NB4 (cell line): ENCODE measurements at regions not wholly inside any gene's neighbourhood (a gene's known extent, or its start where the extent isn't known, plus 50 kb on each side); places are given as distances from the start of the nearest gene placed in this dataset.

ENCODE experiments used
- MAX ChIP-seq: IDR thresholded peaks from 2 replicates; pipeline ENCODE4 v1.6.1; 2011; ENCODE audit warnings: low read depth, low read length
- POLR2A ChIP-seq: IDR thresholded peaks from 2 replicates; pipeline ENCODE4 v1.6.1; 2011; ENCODE audit warnings: mild to moderate bottlenecking; ENCODE audit not compliant: insufficient read length; ENCODE audit errors: extremely low read depth
- TF ChIP-seq, protein P1 (sequence below): IDR thresholded peaks from one replicate; pipeline ENCODE4 v1.5.1; 2012; ENCODE audit warnings: low read depth, low read length

GRCh38 chr2:67570611-67571010, 173.5 kb downstream of the ETAA1 start:
- TF ChIP-seq, protein P1, sequence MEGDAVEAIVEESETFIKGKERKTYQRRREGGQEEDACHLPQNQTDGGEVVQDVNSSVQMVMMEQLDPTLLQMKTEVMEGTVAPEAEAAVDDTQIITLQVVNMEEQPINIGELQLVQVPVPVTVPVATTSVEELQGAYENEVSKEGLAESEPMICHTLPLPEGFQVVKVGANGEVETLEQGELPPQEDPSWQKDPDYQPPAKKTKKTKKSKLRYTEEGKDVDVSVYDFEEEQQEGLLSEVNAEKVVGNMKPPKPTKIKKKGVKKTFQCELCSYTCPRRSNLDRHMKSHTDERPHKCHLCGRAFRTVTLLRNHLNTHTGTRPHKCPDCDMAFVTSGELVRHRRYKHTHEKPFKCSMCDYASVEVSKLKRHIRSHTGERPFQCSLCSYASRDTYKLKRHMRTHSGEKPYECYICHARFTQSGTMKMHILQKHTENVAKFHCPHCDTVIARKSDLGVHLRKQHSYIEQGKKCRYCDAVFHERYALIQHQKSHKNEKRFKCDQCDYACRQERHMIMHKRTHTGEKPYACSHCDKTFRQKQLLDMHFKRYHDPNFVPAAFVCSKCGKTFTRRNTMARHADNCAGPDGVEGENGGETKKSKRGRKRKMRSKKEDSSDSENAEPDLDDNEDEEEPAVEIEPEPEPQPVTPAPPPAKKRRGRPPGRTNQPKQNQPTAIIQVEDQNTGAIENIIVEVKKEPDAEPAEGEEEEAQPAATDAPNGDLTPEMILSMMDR = no peak
- TF ChIP-seq POLR2A = no peak
- no peak for TF ChIP-seq MAX
